ENCODE measurements at regions not wholly inside any gene's neighbourhood (a gene's known extent, or its start where the extent isn't known, plus 50 kb on each side); places are given as distances from the start of the nearest gene placed in this dataset.

DNA sequence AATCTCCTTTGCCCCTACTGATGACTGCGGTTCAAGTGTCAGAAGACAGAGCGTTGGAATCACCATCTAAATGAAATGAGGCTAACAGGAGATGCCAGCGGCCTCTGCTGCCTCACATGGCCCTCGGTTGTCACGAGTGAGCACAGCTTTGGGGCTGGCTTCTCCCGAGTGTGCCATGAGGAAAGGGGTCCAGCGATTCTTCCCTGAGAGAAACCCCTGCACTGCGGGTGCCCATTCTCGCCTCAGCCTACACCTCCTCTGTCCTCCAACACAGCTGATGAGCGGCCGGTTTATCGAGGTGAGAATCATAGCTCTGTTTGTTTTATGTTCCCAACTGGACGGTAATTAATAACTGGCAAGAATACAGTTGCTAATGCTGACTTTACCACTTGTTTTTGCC, 144.7 kb upstream of the RPS6KA2 start:
- no peak for DNase-seq

- DNase-seq, result no peak
These were observed 143.4 kb upstream of the RPS6KA2 start for GRCh38 chr6:166770216-166771116.

GRCh38 chr6:166769648-166770047, 142.6 kb upstream of the RPS6KA2 start:
- DNase-seq, result no peak

DNA sequence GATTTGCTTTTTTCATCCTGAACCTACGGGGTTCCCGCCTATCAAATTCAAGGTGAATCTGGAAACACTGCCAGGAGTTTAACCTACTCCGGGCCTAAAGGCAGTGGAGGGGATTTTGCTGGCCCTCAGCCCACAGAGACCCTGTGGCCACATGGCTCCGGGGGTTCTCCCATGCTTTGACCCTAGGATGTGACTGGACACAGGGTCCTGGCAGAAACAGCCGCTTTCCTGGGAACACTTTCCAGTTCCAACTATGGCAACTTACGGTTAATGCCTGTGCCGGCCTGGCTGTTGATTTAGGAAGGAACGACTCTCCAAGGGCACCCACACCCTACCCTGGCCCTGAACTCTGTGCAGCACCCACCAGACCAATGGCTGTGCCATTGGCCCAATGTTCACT, 141.7 kb upstream of the RPS6KA2 start:
- DNase-seq, result no peak

DNA sequence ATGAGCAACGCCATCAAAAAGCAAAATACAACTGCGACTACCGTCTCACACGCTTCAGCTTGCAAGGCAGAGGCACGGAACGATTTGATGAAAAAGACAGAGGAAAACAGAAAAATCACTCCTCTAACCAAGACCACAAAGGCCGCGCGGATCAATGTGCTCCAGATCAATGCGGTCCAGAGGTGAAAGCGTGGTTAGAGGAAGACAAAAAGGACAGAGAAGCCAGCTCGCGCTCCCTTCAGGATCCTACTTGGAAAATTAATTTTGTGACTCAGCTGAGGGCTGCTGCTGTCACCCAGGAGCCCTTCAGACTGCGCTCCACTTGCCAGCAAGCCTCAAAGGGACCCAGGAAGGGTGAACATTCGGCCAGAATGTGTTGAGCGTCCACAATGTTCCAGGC, 140.2 kb upstream of the RPS6KA2 start:
- DNase-seq, result no peak

DNA sequence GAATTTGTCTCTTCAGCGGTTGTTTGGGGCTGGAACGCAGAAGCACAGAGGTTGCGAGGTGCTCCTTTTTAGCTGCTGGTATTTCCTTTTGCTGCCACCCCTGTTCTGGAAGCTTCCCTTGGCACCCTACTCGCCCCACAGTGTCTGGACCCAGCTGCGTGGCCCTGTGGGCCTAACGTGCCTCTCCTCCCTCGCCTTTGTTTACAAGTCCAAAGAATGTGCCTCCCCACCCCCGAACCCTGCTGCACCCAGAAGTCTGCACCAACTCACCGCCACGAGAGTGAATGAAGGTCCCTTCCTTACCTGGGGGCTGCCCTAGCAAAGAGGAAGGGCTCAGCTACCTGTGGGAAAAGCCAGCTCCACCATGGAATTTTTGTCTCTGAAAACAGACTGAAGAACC, 139.7 kb upstream of the RPS6KA2 start:
- no peak for DNase-seq

GRCh38 chr6:166765234-166765541, 138.1 kb upstream of the RPS6KA2 start:
- no peak for DNase-seq

DNA sequence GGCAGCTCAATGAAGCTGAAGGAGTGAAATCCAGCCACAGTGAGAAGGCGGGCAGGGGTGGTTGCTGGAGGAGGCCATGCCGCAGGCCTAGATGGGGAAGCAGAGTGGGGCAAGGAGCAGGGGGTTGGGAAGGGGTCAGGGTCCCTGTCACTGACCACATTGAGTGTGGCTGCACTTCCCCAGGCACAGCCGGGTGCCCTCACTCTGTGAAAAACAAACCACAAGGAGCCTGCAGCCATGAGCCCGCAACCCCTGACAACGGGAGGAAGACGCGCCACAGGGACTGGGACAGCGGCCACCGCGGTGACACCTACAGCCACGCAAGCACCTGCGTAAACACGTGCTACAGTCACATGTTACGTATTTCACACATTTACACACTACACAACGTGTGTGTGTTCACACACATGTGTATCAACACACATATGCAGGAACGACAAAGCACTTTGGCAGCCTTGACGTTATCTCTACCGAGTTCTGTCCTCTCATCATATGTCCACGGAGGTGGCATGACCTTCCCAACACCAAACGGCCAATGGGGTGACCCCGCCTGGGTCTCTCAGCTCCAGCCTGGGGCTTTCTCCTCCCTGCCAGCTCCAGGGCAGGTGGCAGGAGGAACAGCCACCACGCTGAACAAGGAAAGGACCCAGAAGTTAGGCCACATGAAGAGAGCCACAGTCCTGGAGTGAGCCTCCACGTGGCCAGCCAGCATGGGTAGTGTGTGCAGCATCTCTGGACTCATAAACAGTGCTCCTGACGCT, 137.6 kb upstream of the RPS6KA2 start:
- DNase-seq, result no peak

DNA sequence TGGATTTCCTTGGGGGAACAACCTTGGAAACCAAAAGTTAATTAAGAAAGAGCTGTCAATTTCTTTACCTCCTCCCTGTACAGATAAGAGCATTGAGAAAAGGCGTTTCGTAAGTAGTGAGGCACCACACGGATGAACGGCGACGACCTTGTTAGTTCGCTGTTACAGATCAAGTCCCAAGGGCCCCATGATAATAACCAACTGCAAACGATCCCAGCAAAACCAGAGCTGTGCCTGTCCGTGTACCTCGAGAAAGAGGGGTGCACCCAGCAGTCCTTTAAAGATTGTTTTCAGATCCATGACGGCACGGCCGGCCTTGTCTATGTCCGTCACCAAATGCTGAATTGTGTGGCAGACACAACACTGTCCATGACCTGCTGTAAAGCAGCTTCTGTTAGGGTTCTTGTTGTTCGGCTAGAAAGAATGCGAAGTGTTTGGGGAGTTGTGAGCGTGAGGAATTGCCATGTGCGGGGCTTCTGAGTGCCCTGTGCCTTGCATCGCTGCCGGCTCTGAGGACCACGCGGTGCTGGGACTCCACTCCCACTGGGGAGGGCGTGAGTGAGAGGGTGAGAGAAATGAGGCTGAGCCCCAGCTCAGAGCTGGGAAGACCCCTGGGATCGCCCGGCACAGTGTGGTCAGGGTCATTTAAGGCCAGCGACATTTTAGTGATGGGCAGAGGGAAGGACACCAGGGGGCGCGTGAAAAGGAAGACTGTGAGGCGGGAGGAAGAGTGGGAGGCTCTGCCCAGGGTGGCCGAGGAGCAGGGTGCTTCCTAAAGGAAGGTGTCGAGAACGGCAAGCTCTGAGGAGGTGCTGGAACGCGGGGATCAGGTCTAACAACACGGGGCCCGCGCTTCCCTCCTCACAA, 136.8 kb upstream of the RPS6KA2 start:
- DNase-seq, result no peak

- no peak for DNase-seq
These were observed 134.8 kb upstream of the RPS6KA2 start for GRCh38 chr6:166761801-166762200.

DNA sequence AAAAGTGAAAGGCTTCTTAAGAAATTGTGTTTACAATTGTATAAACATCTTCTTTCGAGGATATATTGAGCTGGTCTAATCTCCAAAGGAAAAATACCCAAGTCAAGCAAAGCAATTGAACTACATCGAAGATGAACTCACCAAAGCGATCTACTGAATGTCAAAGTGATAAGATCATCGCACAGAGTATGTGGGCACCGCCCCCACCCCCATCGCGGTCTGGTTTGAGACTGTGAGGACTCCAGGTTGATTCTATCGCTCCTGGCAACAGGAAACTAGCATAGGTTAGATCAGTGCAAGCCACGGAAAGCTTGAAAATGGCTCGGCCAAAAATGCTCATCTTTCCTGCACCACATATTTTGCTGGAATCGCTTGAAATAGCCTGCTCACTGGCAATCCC, 133.2 kb upstream of the RPS6KA2 start:
- peak in 1 of 4 experiments; percentile 8 for DNase-seq

DNA sequence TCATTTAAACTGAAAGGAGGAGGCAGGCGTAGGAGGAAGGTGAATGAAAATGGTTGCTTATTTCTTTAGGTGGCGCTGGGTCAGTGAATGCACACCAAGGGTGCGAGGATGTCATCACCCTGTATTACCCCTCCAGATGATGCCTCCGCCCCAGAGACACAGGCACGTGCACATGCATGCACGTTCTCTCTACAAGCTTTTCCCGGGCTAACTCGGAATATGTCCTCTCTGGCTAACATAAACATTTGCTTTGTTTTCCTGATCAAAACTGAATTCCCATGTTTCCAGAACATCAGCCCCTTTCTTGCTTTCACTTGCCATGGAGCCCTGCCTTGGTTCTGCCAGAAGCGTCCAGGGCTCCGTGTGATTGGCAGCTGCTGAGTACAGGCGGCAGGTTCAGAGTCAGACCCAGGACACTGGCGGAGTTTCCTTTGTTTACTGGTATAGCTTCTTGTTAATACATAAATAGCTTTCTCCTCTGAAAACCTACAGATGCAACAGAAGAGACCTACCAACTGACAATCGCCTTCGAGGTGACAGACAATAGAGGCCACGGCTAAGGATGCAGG, 131.2 kb upstream of the RPS6KA2 start:
- DNase-seq, result no peak

DNA sequence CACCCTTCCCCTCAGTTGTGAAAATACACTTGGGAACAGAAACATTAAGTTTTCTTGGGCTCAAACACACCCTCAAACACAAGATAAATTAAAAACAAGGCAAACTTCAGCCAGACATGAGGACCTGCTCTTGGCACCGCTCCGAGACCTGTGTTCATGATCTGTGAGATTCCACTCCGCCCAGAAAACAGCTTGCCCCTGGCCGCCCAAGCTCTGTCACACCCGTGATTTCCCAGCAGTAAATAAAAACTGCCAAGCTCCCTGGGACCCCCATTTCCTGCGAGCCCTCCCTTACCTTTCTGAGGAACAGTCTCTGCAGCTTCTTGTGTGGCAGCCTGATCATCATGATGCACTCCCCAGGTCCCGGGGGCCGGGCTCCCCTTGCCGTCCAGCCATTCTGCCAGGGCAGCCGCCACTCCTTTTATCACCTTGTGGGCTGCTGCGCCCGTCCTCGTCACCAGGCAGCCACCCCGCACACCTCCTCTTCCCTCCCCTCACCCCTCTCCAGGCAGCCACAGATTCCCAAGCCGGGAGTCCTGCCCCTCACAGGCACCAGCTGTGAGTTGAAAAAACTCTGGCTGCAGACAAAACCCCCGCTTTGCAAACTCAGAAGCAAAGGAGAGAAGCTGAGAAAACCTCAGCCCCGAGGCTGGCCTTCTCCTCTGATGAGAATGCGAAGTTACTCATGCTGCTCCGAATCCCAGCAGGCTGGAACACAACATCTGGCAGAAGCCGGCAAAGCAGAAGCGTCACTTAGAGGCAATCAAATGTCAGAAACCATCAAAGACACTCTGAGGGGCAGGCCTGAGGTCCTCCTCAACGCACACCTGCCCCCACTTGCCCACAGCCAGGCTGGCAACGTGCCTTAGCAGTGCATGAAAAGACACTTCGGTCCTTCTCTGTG, 130.4 kb upstream of the RPS6KA2 start:
- DNase-seq, result no peak

GRCh38 chr6:166754218-166755030, 127.4 kb upstream of the RPS6KA2 start:
- DNase-seq, result no peak

- no peak for DNase-seq
These were observed 126.1 kb upstream of the RPS6KA2 start for GRCh38 chr6:166752928-166753721.

DNA sequence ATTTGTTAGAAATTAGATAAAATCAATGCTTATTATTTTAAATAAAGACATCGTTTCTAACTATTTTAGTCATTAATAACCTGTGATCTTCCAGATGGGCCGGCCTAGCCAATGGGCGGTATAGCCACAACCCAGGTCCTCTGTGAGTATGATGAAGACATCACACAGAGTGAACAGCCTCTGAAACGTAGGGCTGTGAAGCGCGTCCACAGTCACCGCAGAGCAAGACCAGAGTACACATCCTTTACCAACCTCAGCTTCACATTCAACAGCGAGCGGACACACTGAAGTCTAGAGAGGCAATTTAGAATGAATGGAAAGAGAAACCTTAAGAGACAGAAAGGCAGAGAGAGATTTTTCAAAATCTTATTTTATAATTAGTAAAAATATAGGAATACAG, 125.0 kb upstream of the RPS6KA2 start:
- no peak for DNase-seq

- no peak for DNase-seq
These were observed 124.1 kb upstream of the RPS6KA2 start for GRCh38 chr6:166751051-166751595.

DNA sequence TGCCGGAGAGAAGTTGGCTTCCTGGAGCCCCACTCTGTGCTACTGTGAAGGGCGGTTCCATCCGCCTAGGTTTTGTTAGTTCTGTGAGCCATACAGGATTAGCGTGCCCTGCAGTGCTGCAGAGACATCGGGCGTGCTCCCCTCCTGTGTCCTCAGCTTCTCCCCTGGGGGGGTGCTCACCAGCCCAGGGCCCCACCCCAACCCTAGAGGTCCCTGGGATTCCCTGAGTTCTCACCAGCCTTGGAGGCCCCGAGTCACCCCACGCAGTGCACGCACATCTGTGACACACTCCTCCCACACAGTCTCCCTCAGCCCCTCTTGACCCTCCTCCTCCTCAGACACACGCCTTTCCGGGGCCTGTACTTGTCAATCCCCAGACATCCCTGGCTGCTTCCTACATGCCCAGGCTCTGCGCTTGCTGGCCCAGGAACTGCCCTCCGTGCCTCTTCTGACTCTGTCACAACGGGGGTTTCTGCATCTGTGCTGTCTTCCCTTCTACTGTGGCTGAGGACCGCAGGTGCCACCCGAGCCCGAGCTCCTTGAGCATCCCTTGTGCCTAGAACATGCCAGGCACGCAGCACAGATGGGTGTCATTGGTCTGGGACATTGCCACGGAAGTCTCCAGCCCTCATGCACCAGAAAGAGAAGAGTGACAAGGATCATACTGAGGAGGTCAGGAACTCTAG, 123.2 kb upstream of the RPS6KA2 start:
- DNase-seq, result no peak

DNA sequence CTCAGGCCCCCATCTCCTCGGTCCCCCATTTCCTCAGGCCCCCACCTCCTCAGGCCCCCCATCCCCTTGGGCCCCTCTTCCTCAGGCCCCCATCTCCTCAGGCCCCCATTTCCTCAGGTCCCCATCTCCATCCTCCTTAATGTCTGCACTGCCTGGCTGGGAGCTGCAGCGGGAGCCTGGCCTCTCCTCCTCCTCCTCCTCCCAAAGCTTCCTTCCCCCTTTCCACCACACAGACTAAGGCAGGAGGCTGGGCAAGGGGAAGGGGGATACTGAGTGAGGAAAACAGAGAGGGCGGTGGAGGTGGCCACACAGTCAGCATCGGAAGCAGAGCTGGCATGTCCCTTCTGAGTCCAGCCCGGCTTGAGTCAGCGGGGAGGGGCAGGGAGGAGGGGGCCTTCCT, 122.6 kb upstream of the RPS6KA2 start:
- no peak for DNase-seq
